ENCODE measurements at regions not wholly inside any gene's neighbourhood (a gene's known extent, or its start where the extent isn't known, plus 50 kb on each side); places are given as distances from the start of the nearest gene placed in this dataset.

- peaks cover 71% of the 10 kb centered on the region for H3K4me1 Mint-ChIP-seq (ENCODE audit: low read depth)
- no peak for DNase-seq (ENCODE audit: low spot score)
- no peak overlapping the region for H3K4me3 Mint-ChIP-seq (ENCODE audit: unreplicated experiment)
- no peaks in the 10 kb centered on the region for H3K9me3 Mint-ChIP-seq (ENCODE audit: low read depth)
- H3K36me3 Mint-ChIP-seq (ENCODE audit: low read depth) = peaks cover 1% of the 10 kb centered on the region
- no peak for TF ChIP-seq CTCF (IDR thresholded peaks at IDR 0.05)
- H3K27me3 Mint-ChIP-seq (ENCODE audit: low read depth) = no peaks in the 10 kb centered on the region
- peak overlapping the region; percentile 75 for H3K27ac Mint-ChIP-seq (ENCODE audit: unreplicated experiment)
These were observed 1092.6 kb upstream of the CDH6 start for GRCh38 chr5:30100929-30101328.

GRCh38 chr5:30100148-30100713 lies 1093.3 kb upstream of the CDH6 start:
- Mint-ChIP-seq H3K27ac (ENCODE audit: unreplicated experiment) (peak overlapping the region; percentile 91), H3K27me3 (ENCODE audit: low read depth) (no peaks in the 10 kb centered on the region), H3K36me3 (ENCODE audit: low read depth) (peaks cover 1% of the 10 kb centered on the region), H3K4me3 (ENCODE audit: unreplicated experiment) (no peak overlapping the region), H3K9me3 (ENCODE audit: low read depth) (no peaks in the 10 kb centered on the region), H3K4me1 (ENCODE audit: low read depth) (peaks cover 65% of the 10 kb centered on the region)
- DNase-seq (ENCODE audit: low spot score) = no peak
- TF ChIP-seq CTCF (IDR thresholded peaks at IDR 0.05) = no peak

GRCh38 chr5:30099634-30100033 lies 1093.9 kb upstream of the CDH6 start:
- peak overlapping the region; percentile 91 for H3K27ac Mint-ChIP-seq (ENCODE audit: unreplicated experiment)
- no peak overlapping the region for H3K4me3 Mint-ChIP-seq (ENCODE audit: unreplicated experiment)
- H3K4me1 Mint-ChIP-seq (ENCODE audit: low read depth) = peaks cover 59% of the 10 kb centered on the region
- H3K9me3 Mint-ChIP-seq (ENCODE audit: low read depth) = no peaks in the 10 kb centered on the region
- no peak for TF ChIP-seq CTCF (IDR thresholded peaks at IDR 0.05)
- no peaks in the 10 kb centered on the region for H3K27me3 Mint-ChIP-seq (ENCODE audit: low read depth)
- DNase-seq (ENCODE audit: low spot score) = no peak
- peaks cover 1% of the 10 kb centered on the region for H3K36me3 Mint-ChIP-seq (ENCODE audit: low read depth)

- Mint-ChIP-seq H3K27me3 (ENCODE audit: low read depth) (no peaks in the 10 kb centered on the region), H3K36me3 (ENCODE audit: low read depth) (peaks cover 1% of the 10 kb centered on the region), H3K4me1 (ENCODE audit: low read depth) (peaks cover 58% of the 10 kb centered on the region), H3K4me3 (ENCODE audit: unreplicated experiment) (no peak overlapping the region), H3K27ac (ENCODE audit: unreplicated experiment) (peak overlapping the region; percentile 60), H3K9me3 (ENCODE audit: low read depth) (no peaks in the 10 kb centered on the region)
- DNase-seq (ENCODE audit: low spot score) = no peak
- no peak for TF ChIP-seq CTCF (IDR thresholded peaks at IDR 0.05)
These were observed 1094.5 kb upstream of the CDH6 start for GRCh38 chr5:30098940-30099339.

- Mint-ChIP-seq H3K27me3 (ENCODE audit: low read depth) (no peaks in the 10 kb centered on the region), H3K27ac (ENCODE audit: unreplicated experiment) (no peak overlapping the region), H3K9me3 (ENCODE audit: low read depth) (peaks cover 2% of the 10 kb centered on the region), H3K36me3 (ENCODE audit: low read depth) (no peaks in the 10 kb centered on the region), H3K4me1 (ENCODE audit: low read depth) (peaks cover 5% of the 10 kb centered on the region), H3K4me3 (ENCODE audit: unreplicated experiment) (no peak overlapping the region)
- TF ChIP-seq CTCF (IDR thresholded peaks at IDR 0.05) = no peak
- DNase-seq (ENCODE audit: low spot score) = no peak
These were observed 1100.9 kb upstream of the CDH6 start for GRCh38 chr5:30092548-30092947.
